ENCODE measurements at regions not wholly inside any gene's neighbourhood (a gene's known extent, or its start where the extent isn't known, plus 50 kb on each side); places are given as distances from the start of the nearest gene placed in this dataset.

GRCh38 chr17:79501910-79502309, 108.9 kb downstream of the RBFOX3 start:
- DNase-seq (ENCODE audit: low spot score) = no peak

GRCh38 chr17:79500745-79501618, 109.9 kb downstream of the RBFOX3 start:
- no peak for DNase-seq (ENCODE audit: low spot score)

- no peak for DNase-seq (ENCODE audit: low spot score)
Observed at GRCh38 chr17:79498854-79499253, 112.0 kb downstream of the RBFOX3 start.

- no peak for DNase-seq (ENCODE audit: low spot score)
Observed at GRCh38 chr17:79497777-79498348, 113.0 kb downstream of the RBFOX3 start.

GRCh38 chr17:79496422-79497005, 114.3 kb downstream of the RBFOX3 start:
- no peak for DNase-seq (ENCODE audit: low spot score)

GRCh38 chr17:79495665-79496064, 115.2 kb downstream of the RBFOX3 start:
- DNase-seq (ENCODE audit: low spot score) = no peak

GRCh38 chr17:79491006-79491405, 119.8 kb downstream of the RBFOX3 start:
- no peak for DNase-seq (ENCODE audit: low spot score)

GRCh38 chr17:79490530-79490929, 120.3 kb downstream of the RBFOX3 start:
- DNase-seq (ENCODE audit: low spot score) = no peak

GRCh38 chr17:79487149-79487548, 123.7 kb downstream of the RBFOX3 start:
- DNase-seq (ENCODE audit: low spot score) = no peak

- no peak for DNase-seq (ENCODE audit: low spot score)
Observed at GRCh38 chr17:79485991-79486390, 124.9 kb downstream of the RBFOX3 start.

GRCh38 chr17:79485419-79485985, 125.3 kb downstream of the RBFOX3 start:
- no peak for DNase-seq (ENCODE audit: low spot score)

GRCh38 chr17:79484600-79485418, 126.0 kb downstream of the RBFOX3 start:
- DNase-seq (ENCODE audit: low spot score) = no peak

- no peak for DNase-seq (ENCODE audit: low spot score)
Observed at GRCh38 chr17:79483842-79484241, 127.0 kb downstream of the RBFOX3 start.

- no peak for DNase-seq (ENCODE audit: low spot score)
Observed at GRCh38 chr17:79482727-79483521, 127.9 kb downstream of the RBFOX3 start.

GRCh38 chr17:79479876-79480275, 131.0 kb downstream of the RBFOX3 start:
- DNase-seq (ENCODE audit: low spot score) = no peak

GRCh38 chr17:79478841-79479240, 132.0 kb downstream of the RBFOX3 start:
- no peak for DNase-seq (ENCODE audit: low spot score)

- no peak for DNase-seq (ENCODE audit: low spot score)
Observed at GRCh38 chr17:79478051-79478461, 132.8 kb downstream of the RBFOX3 start.

GRCh38 chr17:79476074-79476652, 134.7 kb downstream of the RBFOX3 start:
- DNase-seq (ENCODE audit: low spot score) = no peak

- DNase-seq (ENCODE audit: low spot score) = no peak
Observed at GRCh38 chr17:79473876-79474440, 136.9 kb downstream of the RBFOX3 start.

GRCh38 chr17:79473111-79473875, 137.6 kb downstream of the RBFOX3 start:
- DNase-seq (ENCODE audit: low spot score) = no peak
